ENCODE measurements at regions not wholly inside any gene's neighbourhood (a gene's known extent, or its start where the extent isn't known, plus 50 kb on each side); places are given as distances from the start of the nearest gene placed in this dataset.

DNA sequence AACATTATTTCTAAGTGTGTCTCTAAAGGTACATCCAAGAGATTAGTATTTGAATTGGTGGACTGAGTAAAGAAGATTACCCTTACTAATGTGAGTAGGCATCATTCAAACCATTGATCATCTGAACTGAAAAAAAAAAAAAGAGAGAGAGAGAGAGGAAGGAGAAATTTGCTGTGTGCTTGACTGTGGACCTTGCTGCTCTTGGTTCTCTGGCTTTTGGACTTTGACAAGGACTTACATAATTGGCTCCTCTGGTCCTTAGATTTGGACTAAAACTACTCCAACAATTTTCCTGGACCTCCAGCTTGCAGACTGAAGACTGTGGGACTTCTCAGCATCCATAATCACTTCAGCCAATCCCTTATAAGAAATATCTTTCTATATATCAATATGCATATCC is 1091.9 kb upstream of the EDIL3 start:
- intact Hi-C loops (cut with DNase I): no loop called here
- Histone ChIP-seq H3K4me3 (no peak overlapping the region), H3K4me1 (no peaks in the 10 kb centered on the region), H3K9me3 (no peaks in the 10 kb centered on the region), H3K27me3 (no peaks in the 10 kb centered on the region), H3K27ac (no peak overlapping the region), H3K36me3 (no peaks in the 10 kb centered on the region)
- no peak for DNase-seq (ENCODE audit: low spot score in 2 of 2)
- TF ChIP-seq, protein P1, sequence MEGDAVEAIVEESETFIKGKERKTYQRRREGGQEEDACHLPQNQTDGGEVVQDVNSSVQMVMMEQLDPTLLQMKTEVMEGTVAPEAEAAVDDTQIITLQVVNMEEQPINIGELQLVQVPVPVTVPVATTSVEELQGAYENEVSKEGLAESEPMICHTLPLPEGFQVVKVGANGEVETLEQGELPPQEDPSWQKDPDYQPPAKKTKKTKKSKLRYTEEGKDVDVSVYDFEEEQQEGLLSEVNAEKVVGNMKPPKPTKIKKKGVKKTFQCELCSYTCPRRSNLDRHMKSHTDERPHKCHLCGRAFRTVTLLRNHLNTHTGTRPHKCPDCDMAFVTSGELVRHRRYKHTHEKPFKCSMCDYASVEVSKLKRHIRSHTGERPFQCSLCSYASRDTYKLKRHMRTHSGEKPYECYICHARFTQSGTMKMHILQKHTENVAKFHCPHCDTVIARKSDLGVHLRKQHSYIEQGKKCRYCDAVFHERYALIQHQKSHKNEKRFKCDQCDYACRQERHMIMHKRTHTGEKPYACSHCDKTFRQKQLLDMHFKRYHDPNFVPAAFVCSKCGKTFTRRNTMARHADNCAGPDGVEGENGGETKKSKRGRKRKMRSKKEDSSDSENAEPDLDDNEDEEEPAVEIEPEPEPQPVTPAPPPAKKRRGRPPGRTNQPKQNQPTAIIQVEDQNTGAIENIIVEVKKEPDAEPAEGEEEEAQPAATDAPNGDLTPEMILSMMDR (IDR thresholded peaks at IDR 0.05): no peak

DNA sequence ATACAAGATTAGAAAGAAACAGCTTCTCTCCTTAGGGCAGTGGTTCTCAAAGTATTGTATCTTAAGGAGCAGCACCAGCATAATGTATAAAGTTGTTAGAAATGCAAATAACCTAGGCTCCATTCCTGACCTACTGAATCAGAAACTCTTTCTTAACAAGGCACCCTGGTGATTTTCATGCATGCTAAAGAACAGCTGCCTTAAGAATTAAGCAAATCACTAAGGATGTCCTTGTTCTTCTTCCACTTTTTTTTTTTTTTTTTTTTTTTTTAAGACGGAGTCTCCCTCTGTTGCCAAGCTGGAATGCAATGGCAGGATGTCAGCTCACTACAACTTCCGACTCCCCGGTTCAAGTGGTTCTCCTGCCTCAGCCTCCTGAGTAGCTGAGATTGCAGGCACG is 1095.2 kb upstream of the EDIL3 start:
- no peak overlapping the region for H3K27ac ChIP-seq
- H3K9me3 ChIP-seq: no peaks in the 10 kb centered on the region
- no peaks in the 10 kb centered on the region for H3K4me1 ChIP-seq
- H3K4me3 ChIP-seq: no peak overlapping the region
- TF ChIP-seq, protein P1 (IDR thresholded peaks at IDR 0.05): no peak
- intact Hi-C loops (cut with DNase I): no loop called here
- H3K27me3 ChIP-seq: no peaks in the 10 kb centered on the region
- no peaks in the 10 kb centered on the region for H3K36me3 ChIP-seq
- DNase-seq (ENCODE audit: low spot score in 2 of 2): no peak

DNA sequence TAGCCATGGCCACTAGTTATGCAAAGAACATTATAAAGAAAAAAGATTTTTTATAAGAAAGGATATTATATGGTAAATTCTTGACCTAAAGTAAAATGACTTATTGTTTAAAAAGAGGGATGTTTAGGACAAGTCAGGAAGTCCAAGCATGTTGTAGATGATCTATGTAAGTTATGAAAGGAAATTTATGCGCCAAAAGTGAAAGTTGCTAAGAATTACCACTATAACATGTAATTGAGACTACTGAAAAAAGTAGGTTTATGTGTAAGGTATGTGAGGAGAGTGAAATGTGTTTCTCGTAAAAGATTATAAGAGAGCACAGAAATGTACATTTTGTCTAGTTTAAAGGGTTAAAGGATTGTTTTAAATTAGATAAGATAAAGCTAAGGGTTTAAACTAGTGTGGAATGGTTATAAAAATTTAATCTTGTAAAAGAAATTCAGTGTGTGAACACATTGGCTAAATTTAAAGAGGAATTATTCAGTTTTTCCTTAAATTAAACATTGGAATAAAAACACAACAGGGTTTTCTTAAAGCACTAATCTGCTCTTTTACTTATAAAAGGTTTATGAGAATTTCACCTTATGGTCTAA is 1100.4 kb upstream of the EDIL3 start:
- Histone ChIP-seq H3K9me3 (no peaks in the 10 kb centered on the region), H3K4me3 (no peak overlapping the region), H3K27ac (no peak overlapping the region), H3K27me3 (no peaks in the 10 kb centered on the region), H3K36me3 (no peaks in the 10 kb centered on the region), H3K4me1 (no peaks in the 10 kb centered on the region)
- DNase-seq (ENCODE audit: low spot score in 2 of 2): no peak
- TF ChIP-seq, protein P1 (IDR thresholded peaks at IDR 0.05): no peak
- intact Hi-C loops (cut with DNase I): no loop called here

DNA sequence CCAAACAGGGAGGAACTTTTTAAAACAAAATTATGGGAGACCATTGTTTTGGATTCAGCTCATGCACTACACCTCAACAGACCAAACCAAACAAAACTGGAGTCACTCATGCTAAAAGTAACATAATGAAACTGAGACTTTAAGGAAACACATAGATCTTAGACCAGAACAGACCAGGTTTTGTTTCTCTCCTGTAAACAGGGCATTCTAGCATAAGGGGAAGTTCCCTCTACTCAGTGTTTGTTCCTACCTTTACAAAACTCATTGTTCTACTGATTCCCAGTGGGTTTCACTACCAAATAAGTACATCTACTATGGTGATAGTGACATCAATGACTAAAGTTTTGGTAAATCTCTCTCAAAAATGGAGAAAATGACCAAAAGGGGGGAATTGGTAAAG is 1103.6 kb upstream of the EDIL3 start:
- Histone ChIP-seq H3K4me1 (no peaks in the 10 kb centered on the region), H3K9me3 (peaks cover 0 to 4% of the 10 kb centered on the region in 2 donors), H3K36me3 (no peaks in the 10 kb centered on the region), H3K27me3 (no peaks in the 10 kb centered on the region), H3K27ac (no peak overlapping the region), H3K4me3 (no peak overlapping the region)
- TF ChIP-seq, protein P1 (IDR thresholded peaks at IDR 0.05): no peak
- DNase-seq (ENCODE audit: low spot score in 2 of 2): no peak
- intact Hi-C loops (cut with DNase I): no loop called here

DNA sequence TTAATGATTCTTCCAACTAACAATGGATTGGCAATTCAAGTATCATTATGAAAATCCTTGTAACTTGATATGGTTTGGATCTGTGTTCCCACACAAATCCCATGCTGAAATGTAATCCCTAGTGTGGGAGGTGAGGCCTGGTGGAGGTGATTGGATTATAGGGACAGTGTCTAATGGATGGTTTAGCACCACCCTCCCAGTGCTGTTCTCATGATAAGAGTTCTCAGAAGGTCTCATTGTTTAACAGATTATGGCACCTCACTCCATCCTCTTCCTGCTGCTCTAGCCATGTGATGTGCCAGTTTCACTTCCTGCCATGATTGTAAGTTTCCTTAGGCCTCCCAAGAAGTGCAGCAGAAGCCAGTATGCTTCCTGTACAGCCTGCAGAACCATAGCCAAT is 1116.2 kb upstream of the EDIL3 start:
- TF ChIP-seq, protein P1 (IDR thresholded peaks at IDR 0.05): no peak
- no peaks in the 10 kb centered on the region for H3K4me1 ChIP-seq
- H3K4me3 ChIP-seq: no peak overlapping the region
- no peaks in the 10 kb centered on the region for H3K36me3 ChIP-seq
- no peaks in the 10 kb centered on the region for H3K27me3 ChIP-seq
- no peaks in the 10 kb centered on the region for H3K9me3 ChIP-seq
- intact Hi-C loops (cut with DNase I): no loop called here
- no peak overlapping the region for H3K27ac ChIP-seq
- no peak for DNase-seq (ENCODE audit: low spot score in 2 of 2)

DNA sequence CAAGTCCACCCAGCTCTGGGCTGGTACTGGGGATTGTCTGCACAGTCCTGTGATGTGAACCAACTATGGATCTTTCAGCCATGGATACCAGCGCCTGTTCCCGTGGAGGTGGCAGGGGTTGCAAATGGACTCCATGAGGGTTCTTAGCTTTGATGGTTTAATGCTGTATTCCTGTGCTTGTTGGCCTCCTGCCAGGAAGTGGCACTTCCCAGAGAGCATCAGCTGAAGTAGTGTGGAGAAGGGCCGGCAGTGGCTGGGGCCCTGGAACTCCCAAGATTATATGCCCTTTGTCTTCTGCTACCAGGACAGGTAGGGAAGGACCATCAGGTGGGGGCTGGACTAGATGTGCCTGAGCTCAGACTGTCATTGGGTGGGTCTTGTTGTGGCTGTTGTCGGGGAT is 1104.8 kb upstream of the COX7C start:
- Histone ChIP-seq H3K4me3 (no peak overlapping the region), H3K9me3 (no peaks in the 10 kb centered on the region), H3K27ac (no peak overlapping the region), H3K4me1 (no peaks in the 10 kb centered on the region), H3K27me3 (no peaks in the 10 kb centered on the region), H3K36me3 (no peaks in the 10 kb centered on the region)
- TF ChIP-seq, protein P1 (IDR thresholded peaks at IDR 0.05): no peak
- peak in 1 of 2 donors; percentile 53 for DNase-seq (ENCODE audit: low spot score in 2 of 2)
- intact Hi-C loops (cut with DNase I): no loop called here

Data from ascending aorta (tissue), 2 donors.